ENCODE measurements at regions not wholly inside any gene's neighbourhood (a gene's known extent, or its start where the extent isn't known, plus 50 kb on each side); places are given as distances from the start of the nearest gene placed in this dataset.

DNA sequence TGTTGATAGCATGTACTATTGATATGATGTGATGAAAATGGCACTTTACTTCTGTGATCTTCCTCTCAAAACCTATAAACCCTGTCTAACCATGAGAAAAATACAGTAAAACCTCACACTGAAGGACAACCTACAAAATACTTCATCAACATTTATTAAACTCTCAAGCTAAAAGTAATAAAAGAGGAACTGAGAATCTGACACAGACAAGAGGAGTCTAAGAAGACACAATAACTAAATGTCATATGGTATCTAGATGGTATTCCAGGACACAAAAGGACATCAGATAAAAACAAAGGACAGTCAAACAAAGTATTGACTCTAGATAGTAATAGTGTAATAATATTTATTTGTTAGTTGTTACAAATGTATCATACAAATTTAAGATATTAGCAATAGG, 655.3 kb downstream of the SH3BGRL start:
- H3K4me3 ChIP-seq (ENCODE audit: low read depth, low read length) = no peak overlapping the region
- no peak for DNase-seq (ENCODE audit: low read depth, low spot score)
- in situ Hi-C loops (cut with HindIII; ENCODE audit: low sequenced_read_pairs) = no loop called here
- TF ChIP-seq, protein P1, sequence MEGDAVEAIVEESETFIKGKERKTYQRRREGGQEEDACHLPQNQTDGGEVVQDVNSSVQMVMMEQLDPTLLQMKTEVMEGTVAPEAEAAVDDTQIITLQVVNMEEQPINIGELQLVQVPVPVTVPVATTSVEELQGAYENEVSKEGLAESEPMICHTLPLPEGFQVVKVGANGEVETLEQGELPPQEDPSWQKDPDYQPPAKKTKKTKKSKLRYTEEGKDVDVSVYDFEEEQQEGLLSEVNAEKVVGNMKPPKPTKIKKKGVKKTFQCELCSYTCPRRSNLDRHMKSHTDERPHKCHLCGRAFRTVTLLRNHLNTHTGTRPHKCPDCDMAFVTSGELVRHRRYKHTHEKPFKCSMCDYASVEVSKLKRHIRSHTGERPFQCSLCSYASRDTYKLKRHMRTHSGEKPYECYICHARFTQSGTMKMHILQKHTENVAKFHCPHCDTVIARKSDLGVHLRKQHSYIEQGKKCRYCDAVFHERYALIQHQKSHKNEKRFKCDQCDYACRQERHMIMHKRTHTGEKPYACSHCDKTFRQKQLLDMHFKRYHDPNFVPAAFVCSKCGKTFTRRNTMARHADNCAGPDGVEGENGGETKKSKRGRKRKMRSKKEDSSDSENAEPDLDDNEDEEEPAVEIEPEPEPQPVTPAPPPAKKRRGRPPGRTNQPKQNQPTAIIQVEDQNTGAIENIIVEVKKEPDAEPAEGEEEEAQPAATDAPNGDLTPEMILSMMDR (IDR thresholded peaks at IDR 0.05; ENCODE audit: low read depth, low read length) = no peak

GRCh38 chrX:81866873-81867272, 665.0 kb downstream of the SH3BGRL start:
- DNase-seq (ENCODE audit: low read depth, low spot score) = no peak
- no peak overlapping the region for H3K4me3 ChIP-seq (ENCODE audit: low read depth, low read length)
- TF ChIP-seq, protein P1 (IDR thresholded peaks at IDR 0.05; ENCODE audit: low read depth, low read length) = no peak
- in situ Hi-C loops (cut with HindIII; ENCODE audit: low sequenced_read_pairs) = no loop called here

- H3K4me3 ChIP-seq (ENCODE audit: low read depth, low read length) = no peak overlapping the region
- TF ChIP-seq, protein P1 (IDR thresholded peaks at IDR 0.05; ENCODE audit: low read depth, low read length) = no peak
- DNase-seq (ENCODE audit: low read depth, low spot score) = no peak
- in situ Hi-C loops (cut with HindIII; ENCODE audit: low sequenced_read_pairs) = no loop called here
These were observed 667.1 kb downstream of the SH3BGRL start for GRCh38 chrX:81868979-81869378.

GRCh38 chrX:81874807-81875206, 672.9 kb downstream of the SH3BGRL start:
- in situ Hi-C loops (cut with HindIII; ENCODE audit: low sequenced_read_pairs) = no loop called here
- TF ChIP-seq, protein P1 (IDR thresholded peaks at IDR 0.05; ENCODE audit: low read depth, low read length) = no peak
- no peak overlapping the region for H3K4me3 ChIP-seq (ENCODE audit: low read depth, low read length)
- DNase-seq (ENCODE audit: low read depth, low spot score) = no peak

- in situ Hi-C loops (cut with HindIII; ENCODE audit: low sequenced_read_pairs) = no loop called here
- H3K4me3 ChIP-seq (ENCODE audit: low read depth, low read length) = no peak overlapping the region
- TF ChIP-seq, protein P1 (IDR thresholded peaks at IDR 0.05; ENCODE audit: low read depth, low read length) = no peak
- no peak for DNase-seq (ENCODE audit: low read depth, low spot score)
These were observed 673.9 kb downstream of the SH3BGRL start for GRCh38 chrX:81875800-81876199.

GRCh38 chrX:81876437-81876836, 674.5 kb downstream of the SH3BGRL start:
- TF ChIP-seq, protein P1 (IDR thresholded peaks at IDR 0.05; ENCODE audit: low read depth, low read length) = no peak
- DNase-seq (ENCODE audit: low read depth, low spot score) = no peak
- no peak overlapping the region for H3K4me3 ChIP-seq (ENCODE audit: low read depth, low read length)
- in situ Hi-C loops (cut with HindIII; ENCODE audit: low sequenced_read_pairs) = no loop called here

DNA sequence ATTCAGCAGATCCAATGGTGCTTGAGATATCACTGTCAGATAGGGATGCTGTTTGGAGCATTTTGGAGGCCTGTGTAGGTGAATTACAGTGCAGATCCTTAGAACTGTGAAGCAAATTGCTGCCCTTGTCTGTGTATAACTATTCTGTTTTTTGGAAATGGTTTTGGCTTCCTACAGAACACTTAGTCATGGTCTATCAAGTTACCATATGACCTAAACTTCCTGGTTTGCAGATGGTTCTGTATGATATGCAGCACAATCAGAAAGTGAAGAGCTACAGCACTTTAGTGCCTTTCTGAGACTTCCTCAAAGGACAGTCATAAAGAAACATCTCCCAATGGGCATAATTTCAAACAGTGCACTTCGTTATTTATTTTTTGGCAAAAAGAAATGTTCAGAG, 688.6 kb downstream of the SH3BGRL start:
- TF ChIP-seq, protein P1 (IDR thresholded peaks at IDR 0.05; ENCODE audit: low read depth, low read length) = no peak
- in situ Hi-C loops (cut with HindIII; ENCODE audit: low sequenced_read_pairs) = no loop called here
- no peak for DNase-seq (ENCODE audit: low read depth, low spot score)
- H3K4me3 ChIP-seq (ENCODE audit: low read depth, low read length) = no peak overlapping the region

Measured in astrocyte of the spinal cord (primary cell).